HG03108 (cell line): ENCODE measurements at regions not wholly inside any gene's neighbourhood (a gene's known extent, or its start where the extent isn't known, plus 50 kb on each side); places are given as distances from the start of the nearest gene placed in this dataset.

Source experiments
- ATAC-seq: cut with Tn5 transposase; IDR thresholded peaks from one replicate; pipeline ENCODE4 v1.9.1; 2021; ENCODE audit warnings: moderate library complexity; ENCODE audit not compliant: unreplicated experiment

DNA sequence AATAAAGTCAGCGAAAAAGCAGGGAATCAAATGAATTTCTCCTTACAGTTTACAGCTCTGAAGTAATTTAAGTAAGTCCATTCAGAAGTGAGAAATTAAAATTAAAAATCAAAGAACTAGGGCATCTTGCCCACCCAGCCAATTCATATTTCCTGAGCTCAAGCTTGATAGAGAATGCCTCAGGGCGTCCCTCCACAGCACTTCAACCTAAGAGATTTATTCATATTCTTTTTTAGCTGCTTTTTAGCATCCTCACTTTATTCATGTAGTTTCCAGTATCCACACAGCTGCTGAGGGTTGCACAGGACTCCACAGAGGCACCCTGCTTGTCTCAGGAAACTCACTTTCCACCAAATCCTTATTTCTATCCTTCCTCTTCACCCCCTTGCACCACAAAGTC, 900.3 kb downstream of the BCL11A start:
- ATAC-seq: no peak

DNA sequence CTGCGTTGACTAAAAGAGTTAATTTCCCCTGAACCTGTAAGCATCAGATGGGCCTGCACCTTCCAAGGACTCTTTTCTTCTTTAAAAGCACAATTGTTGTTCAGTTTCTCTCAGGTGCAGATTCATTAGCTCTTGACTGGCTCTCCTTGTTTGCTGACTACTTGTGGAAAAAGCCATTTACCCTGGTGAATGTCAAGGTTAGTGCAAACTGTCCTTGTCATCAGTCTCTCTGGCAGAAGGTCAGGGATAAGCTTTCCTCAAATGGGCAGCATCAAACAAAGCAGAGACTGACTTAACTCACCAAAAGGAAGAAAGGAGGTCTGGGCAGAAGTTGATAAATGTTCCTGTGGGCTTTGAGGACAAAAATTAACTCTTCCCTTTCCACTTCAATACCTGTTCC, 922.7 kb downstream of the BCL11A start:
- no peak for ATAC-seq

DNA sequence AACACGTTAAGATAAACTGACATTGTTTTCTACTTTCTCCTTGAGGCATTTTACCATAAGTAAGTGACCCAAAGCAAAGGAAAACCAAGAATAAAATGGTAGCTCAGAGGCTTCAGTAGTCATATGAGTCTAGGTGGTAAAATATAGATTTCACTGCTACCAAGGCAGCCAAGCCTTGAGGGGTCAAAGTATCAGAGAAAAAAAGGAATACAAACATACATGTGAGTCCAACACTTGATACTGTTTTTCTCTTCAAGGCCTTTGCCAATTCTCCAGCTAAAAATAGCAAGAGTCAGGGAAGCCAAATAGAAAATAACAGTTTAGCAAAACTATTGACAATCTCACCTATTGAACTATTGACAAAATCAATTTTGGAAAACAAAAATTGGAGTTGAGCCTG, 925.9 kb downstream of the BCL11A start:
- no peak for ATAC-seq

DNA sequence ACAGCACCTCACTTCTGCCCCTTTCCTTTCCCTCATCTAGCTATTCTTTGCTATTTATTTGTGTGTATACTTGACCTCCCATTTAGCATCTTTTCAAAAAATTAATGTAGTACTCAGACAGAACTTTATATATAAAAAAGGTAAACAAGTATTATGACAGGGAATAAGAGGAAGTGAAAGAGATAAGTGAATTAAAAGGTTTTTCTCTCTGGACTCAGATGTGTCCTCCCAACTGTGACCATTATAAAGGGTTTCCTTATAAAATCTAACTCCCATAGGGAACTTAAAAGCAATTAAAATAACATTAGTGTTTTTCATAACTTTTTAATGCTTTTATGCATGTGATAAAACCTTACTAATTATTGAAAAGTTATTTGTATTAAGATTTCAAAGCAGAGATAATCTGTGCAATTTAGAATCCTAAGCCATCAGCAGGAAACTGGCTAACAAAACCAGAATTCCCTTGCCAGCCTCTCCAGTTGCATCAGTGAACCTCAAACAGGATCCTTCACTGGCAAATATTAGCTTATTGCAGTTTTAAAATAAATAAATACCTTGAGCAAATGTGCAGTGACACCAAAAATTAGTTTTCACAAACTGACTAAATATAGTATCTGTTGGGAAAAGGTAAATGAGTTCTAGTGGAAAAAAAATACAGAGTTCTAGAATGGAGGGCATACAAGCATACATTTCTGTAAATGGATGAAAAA, 930.7 kb downstream of the BCL11A start:
- no peak for ATAC-seq

DNA sequence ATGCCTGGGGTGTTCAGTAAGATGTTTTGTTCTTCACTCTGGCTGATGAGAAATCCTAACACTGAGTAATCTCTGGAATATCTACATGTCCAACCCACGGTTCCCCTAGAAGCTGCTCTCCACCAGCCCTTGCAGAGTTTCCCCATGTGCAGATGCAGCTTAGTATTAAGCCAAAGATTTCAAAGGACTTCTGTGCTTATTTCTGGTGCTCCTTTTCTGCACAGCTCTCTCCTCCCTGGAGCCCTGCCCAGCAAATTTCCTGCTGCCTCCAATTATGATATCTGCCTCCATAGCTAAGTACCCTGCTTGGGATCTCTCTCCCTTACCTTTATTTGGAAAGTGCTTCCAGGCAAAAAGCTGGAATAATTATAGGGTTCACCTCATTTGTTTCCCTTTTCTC, 949.3 kb downstream of the BCL11A start:
- no peak for ATAC-seq

DNA sequence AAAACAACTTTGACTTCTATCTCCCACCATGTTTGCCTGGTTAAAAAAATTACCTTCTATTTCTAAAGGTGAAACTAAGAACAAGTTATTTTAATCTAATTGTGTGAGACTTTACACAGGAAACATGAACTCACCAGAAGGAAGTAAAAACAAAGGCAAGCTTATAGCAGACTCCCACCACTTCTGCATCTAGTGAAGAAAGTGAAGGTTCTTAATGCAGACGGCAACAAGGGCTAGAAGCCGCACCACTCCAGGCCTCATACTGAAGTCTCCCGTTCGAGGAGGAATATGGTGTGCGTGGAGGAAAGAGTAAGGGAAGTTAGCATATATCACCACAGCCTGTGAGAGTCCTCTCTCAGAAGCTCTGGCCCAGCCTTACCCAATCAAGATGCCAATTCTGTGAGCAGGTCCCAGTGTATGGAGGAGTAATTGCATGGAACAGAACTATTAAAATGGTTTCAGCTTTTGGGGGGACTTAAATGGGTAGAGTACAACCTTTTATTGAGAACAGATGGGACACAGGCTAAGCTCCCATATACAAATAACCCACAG, 958.7 kb downstream of the BCL11A start:
- ATAC-seq: no peak

DNA sequence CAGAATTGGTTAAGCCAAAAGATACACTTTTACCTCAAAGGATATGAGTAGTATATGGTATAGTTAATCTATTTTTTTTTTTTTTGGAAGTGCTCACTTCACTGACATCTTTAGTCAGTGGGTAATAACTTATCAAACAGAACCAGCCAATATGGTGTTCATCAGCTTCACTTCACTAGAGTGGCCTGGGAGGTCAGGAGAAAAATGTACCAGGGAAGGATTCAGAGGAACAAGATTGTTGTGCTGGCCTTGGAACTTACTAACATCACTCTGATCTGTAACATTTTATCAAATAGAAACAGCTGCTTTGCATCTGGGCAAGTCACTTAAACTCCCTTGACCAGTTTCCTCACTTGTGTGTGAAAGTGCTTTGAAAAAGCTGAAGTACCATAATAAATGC, 962.7 kb downstream of the BCL11A start:
- ATAC-seq: no peak

DNA sequence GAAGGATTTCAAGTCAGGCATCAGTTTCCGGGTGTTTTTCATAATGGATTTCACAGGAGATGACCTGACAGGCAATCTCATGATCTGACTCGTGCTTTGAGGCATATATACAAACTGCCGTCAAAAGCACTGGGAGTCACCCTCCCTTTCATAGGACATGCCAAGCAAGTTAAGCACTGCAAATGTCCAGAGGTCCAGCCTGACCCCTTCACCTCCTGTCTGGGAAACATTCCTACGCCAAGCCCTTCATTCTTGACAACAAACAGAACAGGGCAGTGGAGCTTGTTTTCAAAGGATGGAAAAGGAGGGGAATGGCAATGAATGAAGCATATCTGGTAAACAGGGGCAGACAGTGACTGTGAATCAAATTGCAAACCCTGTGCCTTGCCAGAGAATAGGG, 963.6 kb downstream of the BCL11A start:
- ATAC-seq: no peak

DNA sequence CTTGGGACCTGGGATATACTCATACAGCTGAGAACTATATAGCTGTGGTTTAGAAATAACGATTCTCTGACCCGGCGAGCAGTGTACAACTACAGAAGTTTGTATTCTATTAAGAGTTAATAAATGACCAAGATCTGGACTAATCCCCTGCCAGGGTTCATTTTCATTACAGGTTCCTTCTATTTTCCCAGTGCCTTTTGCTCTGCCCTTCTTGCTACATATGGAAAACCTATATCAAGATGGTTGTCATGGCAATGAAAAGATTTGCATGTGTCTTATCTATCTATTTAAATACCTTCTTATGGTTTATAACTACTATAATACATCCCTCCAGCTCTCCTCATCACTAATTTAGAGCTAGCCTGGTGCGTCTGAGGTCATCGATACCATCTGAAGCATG, 965.2 kb downstream of the BCL11A start:
- ATAC-seq: no peak

DNA sequence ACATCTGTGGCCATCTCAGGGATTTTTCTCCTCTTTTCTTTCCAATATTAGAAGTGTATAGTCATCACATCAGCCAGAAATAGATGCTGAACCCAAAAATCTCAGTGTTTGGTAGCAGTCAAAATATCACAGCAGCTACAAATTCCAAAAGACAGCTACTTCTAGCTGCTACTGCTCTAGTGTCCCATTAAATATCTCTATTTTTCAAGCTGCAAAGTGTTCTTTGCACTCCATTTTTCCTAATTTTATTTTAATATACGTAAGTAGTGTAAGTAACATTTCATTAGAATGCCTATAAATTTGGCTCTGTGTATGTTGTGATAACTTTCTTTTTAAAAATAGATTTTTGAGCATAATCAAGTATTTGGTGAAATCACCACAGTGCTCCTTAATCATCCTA, 967.3 kb downstream of the BCL11A start:
- no peak for ATAC-seq

DNA sequence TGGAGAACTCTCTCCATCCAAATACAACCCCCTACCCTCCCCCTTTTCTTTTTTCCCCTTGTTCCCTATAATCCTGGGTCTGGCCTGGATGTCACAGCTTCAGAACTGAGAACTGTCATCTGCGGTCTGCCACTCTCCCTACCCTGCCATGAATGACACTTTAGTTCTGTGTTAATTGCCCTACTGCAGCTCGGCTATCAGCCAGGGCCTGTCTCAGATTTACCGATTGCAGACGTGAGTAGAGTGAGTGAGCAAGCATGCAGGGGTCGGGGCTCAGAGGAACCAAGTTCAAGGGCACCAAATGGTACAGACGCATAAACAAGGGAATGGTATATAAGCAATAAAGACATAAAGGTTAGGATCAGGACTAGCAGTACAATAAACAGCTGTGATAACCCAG, 967.8 kb downstream of the BCL11A start:
- ATAC-seq: no peak

DNA sequence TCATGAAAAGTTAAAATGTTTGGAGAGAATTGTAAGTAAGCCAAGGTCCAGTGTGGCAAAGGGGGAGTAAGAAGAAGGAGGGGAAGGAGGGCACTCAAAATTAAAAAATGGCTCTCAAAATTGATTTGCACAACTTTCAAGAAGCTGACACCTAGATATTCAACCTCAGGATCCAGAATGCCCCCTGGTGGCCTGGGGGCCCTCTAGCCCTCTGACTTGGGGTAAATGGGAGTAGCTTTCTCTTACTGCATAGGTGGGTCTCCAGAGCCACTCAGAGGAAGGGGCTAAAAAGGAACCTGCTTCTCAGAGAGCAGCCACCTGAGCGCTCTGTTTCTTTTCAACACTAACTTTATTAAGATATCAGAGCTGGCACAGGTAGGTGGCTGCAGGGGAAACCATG, 968.5 kb downstream of the BCL11A start:
- no peak for ATAC-seq

DNA sequence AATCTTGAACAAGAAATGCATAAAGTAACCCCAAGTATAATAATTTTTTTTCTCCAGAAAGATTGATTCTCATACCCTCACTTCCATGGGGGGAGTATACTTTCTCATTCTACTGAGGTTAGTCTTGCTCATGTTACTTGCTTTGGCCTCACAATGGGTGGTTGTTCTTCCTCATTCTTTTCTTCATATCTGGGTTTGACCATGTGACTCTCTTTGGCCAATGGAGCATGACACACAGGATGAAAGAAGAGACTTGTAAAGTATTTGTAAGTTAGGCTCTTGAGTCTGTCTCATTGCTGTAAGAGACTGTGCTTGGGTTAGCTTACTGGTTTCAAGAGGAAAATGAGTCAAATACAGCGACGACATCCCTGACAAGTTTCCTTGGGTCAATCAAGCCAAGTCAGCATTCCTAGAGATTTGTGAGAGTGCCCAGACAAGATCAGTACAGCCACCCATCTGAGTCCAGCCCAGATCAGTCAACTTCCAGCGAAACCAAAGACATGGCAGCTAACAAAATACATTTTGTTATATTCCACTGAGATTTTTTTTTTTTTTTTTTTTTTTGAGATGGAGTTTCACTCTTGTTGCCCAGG, 970.2 kb downstream of the BCL11A start:
- no peak for ATAC-seq

DNA sequence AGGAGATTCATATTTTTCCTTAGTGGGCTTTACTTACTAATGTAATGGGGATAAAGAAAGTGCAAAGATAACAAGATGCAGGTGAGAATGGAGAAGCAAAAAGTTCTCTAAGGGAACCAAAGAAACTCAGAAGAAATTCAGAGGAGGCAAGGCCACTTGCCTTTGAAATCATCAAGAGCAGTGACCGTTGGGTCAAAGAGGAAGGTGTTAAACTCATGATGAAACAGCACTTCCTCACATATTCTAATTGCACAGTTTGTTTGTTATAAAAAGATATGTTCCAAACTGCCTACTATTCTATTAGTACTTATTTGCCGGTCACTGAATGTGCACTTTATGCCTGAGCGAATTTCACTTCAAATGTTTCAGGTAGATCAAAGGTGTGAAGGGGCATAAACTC, 975.1 kb downstream of the BCL11A start:
- ATAC-seq: no peak

DNA sequence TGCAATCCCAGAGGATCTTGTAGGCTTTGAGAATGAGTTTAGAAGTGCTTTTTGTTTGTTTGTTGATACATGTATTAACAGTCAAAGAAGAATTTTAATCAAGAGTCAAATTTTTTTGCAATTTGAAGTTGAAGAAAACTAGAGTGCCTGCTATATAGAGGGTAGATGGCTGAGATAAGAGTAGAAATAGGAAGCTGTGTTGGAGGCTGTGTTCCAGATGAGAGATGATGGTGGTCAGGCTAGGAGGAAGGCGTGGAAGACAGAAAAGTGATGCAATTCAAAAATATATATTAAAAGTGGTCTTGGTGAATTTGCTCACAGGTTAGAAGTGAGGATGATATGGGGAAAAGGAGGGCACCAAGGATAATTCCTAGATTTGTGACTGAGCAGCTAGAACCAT, 978.3 kb downstream of the BCL11A start:
- ATAC-seq: no peak

DNA sequence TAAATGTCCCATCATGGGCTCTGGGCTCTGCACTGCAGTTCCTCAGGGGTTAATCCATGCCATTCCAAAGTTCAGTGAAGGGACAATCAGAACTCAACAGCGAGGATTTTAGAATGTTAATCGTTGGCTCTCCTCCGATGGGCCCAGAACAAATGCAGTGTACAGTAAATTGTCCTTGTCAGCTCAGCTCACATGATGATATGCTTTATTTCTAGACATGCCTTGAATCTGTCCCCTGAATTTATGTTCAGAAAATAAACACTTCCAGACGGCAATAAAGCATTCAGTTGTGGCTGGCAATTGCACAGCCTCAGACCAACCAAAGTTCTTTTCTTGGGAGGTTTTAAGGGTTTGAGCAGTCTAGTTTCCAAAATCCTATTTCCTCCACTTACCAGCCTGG, 981.2 kb downstream of the BCL11A start:
- no peak for ATAC-seq

DNA sequence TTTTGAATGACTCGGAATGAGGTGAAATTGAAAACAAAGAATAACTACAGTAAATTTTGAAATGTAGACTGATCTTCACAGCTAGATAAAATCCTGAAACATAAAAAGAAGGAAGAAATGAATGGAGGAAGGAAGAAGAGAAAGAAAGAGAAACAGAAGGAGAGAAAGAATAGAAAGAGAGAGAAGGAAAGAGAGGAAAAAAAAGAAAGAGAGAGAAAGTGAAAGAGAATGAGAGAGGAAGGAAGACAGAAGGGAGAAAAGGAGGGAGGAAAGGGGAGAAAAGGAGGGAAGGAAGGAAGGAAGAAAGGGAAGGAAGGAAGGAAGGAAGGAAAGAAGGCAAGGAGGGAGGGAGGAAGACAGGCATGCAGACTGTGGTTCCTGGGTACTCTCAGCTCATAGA, 982.6 kb downstream of the BCL11A start:
- no peak for ATAC-seq

DNA sequence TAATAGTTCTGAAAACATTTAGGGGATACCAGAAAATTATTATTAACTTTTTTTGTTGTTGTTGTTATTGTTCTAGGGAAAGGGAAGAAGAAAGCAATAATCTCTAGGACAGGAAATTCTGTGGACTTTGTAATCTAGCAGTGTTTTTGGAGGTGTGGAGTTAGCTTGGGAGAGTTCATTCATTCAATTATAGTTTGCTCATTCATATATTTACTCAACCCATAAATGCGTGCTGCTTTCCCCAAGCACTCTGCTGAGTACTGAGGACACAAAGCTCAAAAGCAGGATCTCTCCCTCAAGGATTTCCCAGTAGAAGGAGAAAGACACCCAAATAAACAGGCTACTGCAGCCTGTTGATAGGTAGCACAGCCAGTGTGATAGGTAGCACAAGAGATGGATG, 984.3 kb downstream of the BCL11A start:
- no peak for ATAC-seq

DNA sequence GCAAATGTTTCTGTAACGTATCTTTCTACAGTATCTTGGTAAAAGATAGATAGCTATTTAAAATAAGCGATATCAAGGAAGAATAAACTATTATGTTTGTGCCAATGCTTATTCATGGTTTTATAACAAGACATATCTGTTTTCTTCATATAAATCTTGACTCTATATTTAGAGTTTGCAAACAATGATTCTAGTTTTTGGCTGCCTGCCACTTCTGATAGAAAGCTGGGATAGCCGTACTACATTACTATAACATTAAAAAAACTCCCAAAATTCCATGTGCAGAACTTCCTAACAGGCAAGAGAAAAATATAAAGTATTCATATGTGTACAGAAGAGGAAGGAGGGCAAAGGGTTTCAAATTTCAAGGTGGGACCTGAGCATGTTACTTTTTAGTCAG, 985.0 kb downstream of the BCL11A start:
- ATAC-seq: no peak

DNA sequence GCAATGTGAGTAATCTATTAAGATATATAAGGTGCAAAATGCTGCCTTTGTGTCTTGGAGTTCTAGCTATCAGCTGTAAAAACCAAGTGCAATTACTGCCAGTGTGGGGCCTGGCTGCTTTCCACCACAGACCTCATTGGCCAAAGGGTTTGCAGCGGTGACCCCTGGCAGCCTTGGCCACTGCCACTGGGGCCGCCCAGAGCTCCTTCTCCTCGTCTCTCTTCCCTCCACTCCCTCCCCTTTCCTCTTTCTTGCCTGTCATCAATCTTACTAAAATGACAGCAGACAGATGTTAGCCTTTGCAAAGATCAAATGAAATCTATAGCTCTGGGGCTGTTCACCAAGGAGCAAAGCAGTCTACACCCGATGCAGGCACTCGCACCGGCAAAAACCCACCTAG, 986.3 kb downstream of the BCL11A start:
- ATAC-seq: no peak

DNA sequence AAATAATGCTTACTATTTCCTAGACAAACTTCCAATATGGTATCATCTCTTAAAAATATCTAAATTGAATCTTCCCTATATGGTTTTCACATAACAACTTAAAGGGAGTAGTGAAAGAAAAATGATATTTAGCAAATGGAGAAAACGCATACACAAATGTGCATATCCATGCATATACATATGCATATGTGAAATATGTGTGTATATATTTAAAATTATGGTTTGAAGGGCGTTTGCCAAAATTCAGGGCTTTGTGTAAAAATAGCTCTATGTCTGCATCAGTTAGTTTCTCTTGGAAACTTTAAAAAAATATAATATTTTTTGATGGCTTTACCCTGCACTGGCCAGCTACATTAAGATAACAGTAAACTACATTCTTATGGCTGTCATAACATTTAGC, 986.7 kb downstream of the BCL11A start:
- no peak for ATAC-seq

DNA sequence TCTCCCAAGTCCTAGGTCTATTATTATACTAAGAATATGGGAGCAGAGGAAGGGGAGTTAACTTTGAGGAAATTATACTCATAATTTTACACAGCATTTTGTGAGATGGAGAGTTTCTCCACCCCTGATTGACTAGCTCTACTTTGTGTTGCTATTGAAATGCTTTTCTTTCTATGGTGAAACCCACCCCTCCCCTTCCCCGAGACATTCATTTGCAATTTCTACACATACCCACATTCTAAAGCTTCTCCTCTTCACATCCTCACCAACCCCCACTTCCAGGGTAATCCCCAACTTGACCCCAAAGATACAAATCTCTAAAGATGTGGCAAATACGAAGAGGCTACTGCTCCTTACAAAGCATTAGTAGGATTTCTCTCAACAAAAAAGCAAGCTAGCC, 992.2 kb downstream of the BCL11A start:
- ATAC-seq: no peak

DNA sequence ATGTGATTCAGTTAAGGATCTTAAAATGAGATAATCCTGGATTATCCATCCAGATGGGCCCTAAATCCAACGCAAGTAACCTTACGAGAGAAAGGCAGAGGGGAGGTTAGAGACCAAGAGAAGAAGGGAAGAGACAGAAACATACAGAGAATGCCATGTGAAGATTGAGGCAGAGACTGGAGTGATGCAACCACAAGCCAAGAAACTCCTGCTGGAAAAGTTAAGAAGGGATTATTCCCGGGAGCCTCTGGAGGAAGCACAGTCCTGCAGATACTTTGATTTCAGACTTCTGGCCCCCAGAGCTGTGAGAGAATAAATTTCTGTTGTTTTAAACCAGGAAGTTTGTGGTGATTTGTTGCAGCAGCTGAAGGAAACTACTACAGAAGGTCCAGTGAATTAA, 992.7 kb downstream of the BCL11A start:
- ATAC-seq: no peak
